ENCODE measurements at regions not wholly inside any gene's neighbourhood (a gene's known extent, or its start where the extent isn't known, plus 50 kb on each side); places are given as distances from the start of the nearest gene placed in this dataset.

GRCh38 chr21:21828130-21828529 is 829.9 kb downstream of the NCAM2 start:
- POLR2A ChIA-PET = no interaction called here
- no peaks in the 10 kb centered on the region for H3K9me3 ChIP-seq
- no peaks in the 10 kb centered on the region for H3K36me3 ChIP-seq (ENCODE audit: control insufficient read depth in 2 of 2, extremely low read depth in 1 of 2, insufficient read depth in 1 of 2, low read length in 1 of 2)
- no peak overlapping the region for H3K27ac Mint-ChIP-seq
- CTCF ChIA-PET = no interaction called here
- no peaks in the 10 kb centered on the region for H3K4me1 ChIP-seq (ENCODE audit: control insufficient read depth in 1 of 2, extremely low read depth in 1 of 2, insufficient read depth in 2 of 2, low read length in 2 of 2)
- no peak overlapping the region for H3K4me3 Mint-ChIP-seq
- H3K4me3 ChIP-seq (ENCODE audit: control insufficient read depth in 1 of 2, extremely low read depth in 1 of 2, low read length in 1 of 2) = no peak overlapping the region
- peaks cover 7 to 33% (median 7%) of the 10 kb centered on the region in 3 donors for H3K9me3 Mint-ChIP-seq
- H3K27ac ChIP-seq (ENCODE audit: low read length) = no peak overlapping the region
- DNase-seq (no peak), ATAC-seq (replicated peaks in 1 of 4) (no peak)
- no peaks in the 10 kb centered on the region for H3K36me3 Mint-ChIP-seq
- H3K27me3 ChIP-seq (replicated peaks in 1 of 2; ENCODE audit: control insufficient read depth in 2 of 2, extremely low read depth in 1 of 2, insufficient read depth in 2 of 2, low read length in 1 of 2) = no peaks in the 10 kb centered on the region
- H3K27me3 Mint-ChIP-seq = no peaks in the 10 kb centered on the region
- H3K4me1 Mint-ChIP-seq = no peaks in the 10 kb centered on the region
- no CpG with 5 or more reads among the region's 1 CpG for WGBS (ENCODE audit: insufficient coverage)

GRCh38 chr21:21831036-21831435 is 832.8 kb downstream of the NCAM2 start:
- H3K27me3 ChIP-seq (replicated peaks in 1 of 2; ENCODE audit: control insufficient read depth in 2 of 2, extremely low read depth in 1 of 2, insufficient read depth in 2 of 2, low read length in 1 of 2) = no peaks in the 10 kb centered on the region
- no peak overlapping the region for H3K4me3 ChIP-seq (ENCODE audit: control insufficient read depth in 1 of 2, extremely low read depth in 1 of 2, low read length in 1 of 2)
- no peaks in the 10 kb centered on the region for H3K36me3 Mint-ChIP-seq
- no peak overlapping the region for H3K4me3 Mint-ChIP-seq
- H3K36me3 ChIP-seq (ENCODE audit: control insufficient read depth in 2 of 2, extremely low read depth in 1 of 2, insufficient read depth in 1 of 2, low read length in 1 of 2) = no peaks in the 10 kb centered on the region
- ATAC-seq (replicated peaks in 1 of 4) (no peak), DNase-seq (no peak)
- no peaks in the 10 kb centered on the region for H3K4me1 Mint-ChIP-seq
- POLR2A ChIA-PET = no interaction called here
- H3K27ac ChIP-seq (ENCODE audit: low read length) = no peak overlapping the region
- no peak overlapping the region for H3K27ac Mint-ChIP-seq
- no peaks in the 10 kb centered on the region for H3K4me1 ChIP-seq (ENCODE audit: control insufficient read depth in 1 of 2, extremely low read depth in 1 of 2, insufficient read depth in 2 of 2, low read length in 2 of 2)
- no peaks in the 10 kb centered on the region for H3K9me3 ChIP-seq
- 78% methylated on average over 8 of the region's 11 CpGs for WGBS (ENCODE audit: insufficient coverage)
- H3K9me3 Mint-ChIP-seq = peaks cover 6 to 23% (median 7%) of the 10 kb centered on the region in 3 donors
- CTCF ChIA-PET = no interaction called here
- H3K27me3 Mint-ChIP-seq = no peaks in the 10 kb centered on the region

GRCh38 chr21:21845901-21846300 is 847.7 kb downstream of the NCAM2 start:
- H3K4me1 Mint-ChIP-seq = no peaks in the 10 kb centered on the region
- Histone ChIP-seq H3K4me1 (ENCODE audit: control insufficient read depth in 1 of 2, extremely low read depth in 1 of 2, insufficient read depth in 2 of 2, low read length in 2 of 2) (no peaks in the 10 kb centered on the region), H3K27ac (ENCODE audit: low read length) (no peak overlapping the region), H3K4me3 (ENCODE audit: control insufficient read depth in 1 of 2, extremely low read depth in 1 of 2, low read length in 1 of 2) (no peak overlapping the region), H3K36me3 (ENCODE audit: control insufficient read depth in 2 of 2, extremely low read depth in 1 of 2, insufficient read depth in 1 of 2, low read length in 1 of 2) (no peaks in the 10 kb centered on the region), H3K9me3 (no peaks in the 10 kb centered on the region), H3K27me3 (replicated peaks in 1 of 2; ENCODE audit: control insufficient read depth in 2 of 2, extremely low read depth in 1 of 2, insufficient read depth in 2 of 2, low read length in 1 of 2) (no peaks in the 10 kb centered on the region)
- CTCF ChIA-PET = interaction anchor here in 1 of 2 donors (0.6 kb wide), 1 partner anchor 133 kb away, joined by 3 read pairs; no protein-coding TSS in a partner anchor
- no CpG with 5 or more reads among the region's 1 CpG for WGBS (ENCODE audit: insufficient coverage)
- no peak overlapping the region for H3K4me3 Mint-ChIP-seq
- no peak overlapping the region for H3K27ac Mint-ChIP-seq
- no peak for ATAC-seq (replicated peaks in 1 of 4)
- H3K27me3 Mint-ChIP-seq = no peaks in the 10 kb centered on the region
- POLR2A ChIA-PET = no interaction called here
- H3K36me3 Mint-ChIP-seq = no peaks in the 10 kb centered on the region
- DNase-seq = no peak
- peaks cover 4 to 11% (median 5%) of the 10 kb centered on the region in 3 donors for H3K9me3 Mint-ChIP-seq

DNA sequence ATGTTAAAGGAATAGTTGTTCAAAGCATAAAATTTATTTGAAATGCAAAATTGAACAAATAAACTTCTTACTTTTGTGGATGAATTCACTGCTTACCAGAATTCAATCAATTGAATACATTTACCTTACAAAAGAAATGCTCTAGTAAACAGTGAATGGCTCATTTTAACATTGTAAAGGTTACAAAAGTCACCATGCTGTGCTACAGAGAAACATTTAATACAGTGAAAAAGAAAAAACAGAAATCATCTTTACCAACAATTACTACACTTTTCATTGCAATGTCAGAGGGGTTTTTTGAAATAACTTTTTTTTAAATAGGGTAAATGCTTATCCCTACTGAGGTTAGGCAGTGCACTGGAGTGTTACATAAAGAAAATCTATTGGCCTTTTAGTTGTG is 853.0 kb downstream of the NCAM2 start:
- H3K9me3 ChIP-seq = no peaks in the 10 kb centered on the region
- no peaks in the 10 kb centered on the region for H3K27me3 ChIP-seq (replicated peaks in 1 of 2; ENCODE audit: control insufficient read depth in 2 of 2, extremely low read depth in 1 of 2, insufficient read depth in 2 of 2, low read length in 1 of 2)
- Mint-ChIP-seq H3K4me3 (no peak overlapping the region), H3K4me1 (no peaks in the 10 kb centered on the region), H3K36me3 (no peaks in the 10 kb centered on the region), H3K27ac (no peak overlapping the region), H3K27me3 (no peaks in the 10 kb centered on the region), H3K9me3 (peaks cover 0 to 12% (median 7%) of the 10 kb centered on the region in 3 donors)
- ChIA-PET POLR2A (no interaction called here), CTCF (no interaction called here)
- H3K27ac ChIP-seq (ENCODE audit: low read length) = no peak overlapping the region
- DNase-seq (no peak), ATAC-seq (replicated peaks in 1 of 4) (no peak)
- no peaks in the 10 kb centered on the region for H3K36me3 ChIP-seq (ENCODE audit: control insufficient read depth in 2 of 2, extremely low read depth in 1 of 2, insufficient read depth in 1 of 2, low read length in 1 of 2)
- no peaks in the 10 kb centered on the region for H3K4me1 ChIP-seq (ENCODE audit: control insufficient read depth in 1 of 2, extremely low read depth in 1 of 2, insufficient read depth in 2 of 2, low read length in 2 of 2)
- no peak overlapping the region for H3K4me3 ChIP-seq (ENCODE audit: control insufficient read depth in 1 of 2, extremely low read depth in 1 of 2, low read length in 1 of 2)

GRCh38 chr21:21851657-21852056 is 853.4 kb downstream of the NCAM2 start:
- H3K27me3 Mint-ChIP-seq = no peaks in the 10 kb centered on the region
- Histone ChIP-seq H3K4me3 (ENCODE audit: control insufficient read depth in 1 of 2, extremely low read depth in 1 of 2, low read length in 1 of 2) (no peak overlapping the region), H3K27me3 (replicated peaks in 1 of 2; ENCODE audit: control insufficient read depth in 2 of 2, extremely low read depth in 1 of 2, insufficient read depth in 2 of 2, low read length in 1 of 2) (no peaks in the 10 kb centered on the region), H3K36me3 (ENCODE audit: control insufficient read depth in 2 of 2, extremely low read depth in 1 of 2, insufficient read depth in 1 of 2, low read length in 1 of 2) (no peaks in the 10 kb centered on the region), H3K9me3 (no peaks in the 10 kb centered on the region), H3K4me1 (ENCODE audit: control insufficient read depth in 1 of 2, extremely low read depth in 1 of 2, insufficient read depth in 2 of 2, low read length in 2 of 2) (no peaks in the 10 kb centered on the region), H3K27ac (ENCODE audit: low read length) (no peak overlapping the region)
- no peak overlapping the region for H3K27ac Mint-ChIP-seq
- DNase-seq = no peak
- H3K9me3 Mint-ChIP-seq = peaks cover 0 to 12% (median 7%) of the 10 kb centered on the region in 3 donors
- ATAC-seq (replicated peaks in 1 of 4) = no peak
- H3K4me1 Mint-ChIP-seq = no peaks in the 10 kb centered on the region
- H3K4me3 Mint-ChIP-seq = no peak overlapping the region
- ChIA-PET CTCF (no interaction called here), POLR2A (no interaction called here)
- no peaks in the 10 kb centered on the region for H3K36me3 Mint-ChIP-seq
- no CpG with 5 or more reads among the region's 3 CpGs for WGBS (ENCODE audit: insufficient coverage)

GRCh38 chr21:21858502-21859334 is 860.5 kb downstream of the NCAM2 start:
- 100% methylated on average over 1 of the region's 3 CpGs for WGBS (ENCODE audit: insufficient coverage)
- peaks cover 0 to 13% (median 0%) of the 10 kb centered on the region in 3 donors for H3K9me3 Mint-ChIP-seq
- ChIA-PET CTCF (interaction anchor here in 1 of 2 donors (0.6 kb wide), 1 partner anchor 280 kb away, joined by 3 read pairs; no protein-coding TSS in a partner anchor), POLR2A (no interaction called here)
- H3K36me3 ChIP-seq (ENCODE audit: control insufficient read depth in 2 of 2, extremely low read depth in 1 of 2, insufficient read depth in 1 of 2, low read length in 1 of 2) = no peaks in the 10 kb centered on the region
- H3K27ac Mint-ChIP-seq = no peak overlapping the region
- no peak overlapping the region for H3K27ac ChIP-seq (ENCODE audit: low read length)
- H3K27me3 ChIP-seq (replicated peaks in 1 of 2; ENCODE audit: control insufficient read depth in 2 of 2, extremely low read depth in 1 of 2, insufficient read depth in 2 of 2, low read length in 1 of 2) = no peaks in the 10 kb centered on the region
- no peaks in the 10 kb centered on the region for H3K9me3 ChIP-seq
- H3K27me3 Mint-ChIP-seq = no peaks in the 10 kb centered on the region
- H3K4me3 ChIP-seq (ENCODE audit: control insufficient read depth in 1 of 2, extremely low read depth in 1 of 2, low read length in 1 of 2) = no peak overlapping the region
- no peaks in the 10 kb centered on the region for H3K36me3 Mint-ChIP-seq
- ATAC-seq (replicated peaks in 1 of 4) (no peak), DNase-seq (no peak)
- H3K4me1 ChIP-seq (ENCODE audit: control insufficient read depth in 1 of 2, extremely low read depth in 1 of 2, insufficient read depth in 2 of 2, low read length in 2 of 2) = no peaks in the 10 kb centered on the region
- H3K4me1 Mint-ChIP-seq = no peaks in the 10 kb centered on the region
- no peak overlapping the region for H3K4me3 Mint-ChIP-seq

Measured in T-cell (primary cell).